Activated CD4-positive, alpha-beta T cell treated with anti-CD3 and anti-CD28 coated beads for 24 hours (primary cell): ENCODE measurements at regions not wholly inside any gene's neighbourhood (a gene's known extent, or its start where the extent isn't known, plus 50 kb on each side); places are given as distances from the start of the nearest gene placed in this dataset.

ENCODE experiments used
- DNase-seq, 2 donors: peaks; one replicate each; pipeline ENCODE4 v3.0.0-alpha.2; 2020; ENCODE audit warnings: low read depth in 2 of 2

GRCh38 chr4:178784491-178784890, 1342.3 kb upstream of the AGA start:
- DNase-seq = no peak

GRCh38 chr4:178789279-178789678, 1347.0 kb upstream of the AGA start:
- no peak for DNase-seq

GRCh38 chr4:178799204-178799603, 1357.0 kb upstream of the AGA start:
- DNase-seq = no peak

- DNase-seq = no peak
Observed at GRCh38 chr4:178808106-178808505, 1365.9 kb upstream of the AGA start.

- no peak for DNase-seq
Observed at GRCh38 chr4:178809921-178810320, 1367.7 kb upstream of the AGA start.

GRCh38 chr4:178811356-178811755, 1369.1 kb upstream of the AGA start:
- no peak for DNase-seq

GRCh38 chr4:178812866-178813265, 1370.6 kb upstream of the AGA start:
- no peak for DNase-seq

- no peak for DNase-seq
Observed at GRCh38 chr4:178814908-178815307, 1372.7 kb upstream of the AGA start.

GRCh38 chr4:178823673-178824295, 1381.5 kb upstream of the AGA start:
- no peak for DNase-seq

- no peak for DNase-seq
Observed at GRCh38 chr4:178836865-178837264, 1394.6 kb upstream of the AGA start.

- no peak for DNase-seq
Observed at GRCh38 chr4:178838776-178839175, 1396.5 kb upstream of the AGA start.

- no peak for DNase-seq
Observed at GRCh38 chr4:178856139-178856800, 1414.0 kb upstream of the AGA start.

GRCh38 chr4:178871476-178871875, 1429.2 kb upstream of the AGA start:
- no peak for DNase-seq

GRCh38 chr4:178881937-178882336, 1439.7 kb upstream of the AGA start:
- DNase-seq = no peak

- no peak for DNase-seq
Observed at GRCh38 chr4:178894126-178894525, 1451.9 kb upstream of the AGA start.

GRCh38 chr4:178899084-178899483, 1456.8 kb upstream of the AGA start:
- no peak for DNase-seq

GRCh38 chr4:178917756-178918155, 1475.5 kb upstream of the AGA start:
- no peak for DNase-seq

GRCh38 chr4:178937130-178937529, 1494.9 kb upstream of the AGA start:
- no peak for DNase-seq

- DNase-seq = no peak
Observed at GRCh38 chr4:178941975-178942374, 1499.7 kb upstream of the AGA start.

- no peak for DNase-seq
Observed at GRCh38 chr4:178953447-178954120, 1511.3 kb upstream of the AGA start.

- no peak for DNase-seq
Observed at GRCh38 chr4:178955614-178956013, 1513.4 kb upstream of the AGA start.

GRCh38 chr4:178958725-178959440, 1516.6 kb upstream of the AGA start:
- DNase-seq = no peak
